H1 (cell line): ENCODE measurements at regions not wholly inside any gene's neighbourhood (a gene's known extent, or its start where the extent isn't known, plus 50 kb on each side); places are given as distances from the start of the nearest gene placed in this dataset.
"Not testable (repeated sequence)": the region's sequence is repeated elsewhere in the genome, so short reads cannot be mapped to it uniquely, and the experiment has no call there.

ENCODE experiments used
- CTCF ChIA-PET: fragments of 300-600 bp; sonication (Branson Sonifier 250); formaldehyde crosslinking; loops from one replicate; lab custom pipeline; 2021; ENCODE audit not compliant: partially characterized antibody; lab: Charles Lee
- POLR2A ChIA-PET: fragments of 300-600 bp; sonication (Branson Sonifier 250); formaldehyde crosslinking; loops from one replicate; lab custom pipeline; 2021; ENCODE audit warnings: inconsistent platforms; ENCODE audit not compliant: partially characterized antibody; lab: Charles Lee
- DNase-seq, 2 experiments: peaks; one replicate each; pipeline versions ENCODE4 v3.0.0 to v3.0.0-alpha.2; 2010 to 2022; ENCODE audit warnings: low spot score in 2 of 2, low read depth in 1 of 2, mixed read lengths in 1 of 2
- FAIRE-seq: peaks from 2 replicates; lab custom pipeline; 2011; peaks lifted over from hg19 to GRCh38; lab: Jason Lieb, UNC
- H2AFZ ChIP-seq: 2 replicates; pipeline ENCODE4 v1.8.1; 2012; ENCODE audit warnings: low read length, inconsistent platforms
- H2AK5ac ChIP-seq: 2 replicates; pipeline ENCODE4 v1.6.1; 2013; ENCODE audit warnings: low read depth, low read length
- H2BK120ac ChIP-seq: replicated peaks from 2 replicates; pipeline ENCODE3; 2013; ENCODE audit warnings: low read depth, low read length, inconsistent platforms
- H2BK12ac ChIP-seq: 2 replicates; pipeline ENCODE4 v1.6.1; 2013; ENCODE audit warnings: low read depth, low read length
- H2BK15ac ChIP-seq: 2 replicates; pipeline ENCODE4 v1.6.1; 2013; ENCODE audit warnings: low read length
- H2BK20ac ChIP-seq: 2 replicates; pipeline ENCODE4 v1.6.1; 2013; ENCODE audit warnings: low read length
- H2BK5ac ChIP-seq: 2 replicates; pipeline ENCODE4 v1.6.1; 2013; ENCODE audit warnings: low read depth, low read length
- H3K14ac ChIP-seq: 2 replicates; pipeline ENCODE4 v1.6.1; 2013; ENCODE audit warnings: inconsistent platforms; ENCODE audit not compliant: insufficient read length
- H3K18ac ChIP-seq: 2 replicates; pipeline ENCODE4 v1.6.1; 2013; ENCODE audit warnings: low read length; ENCODE audit errors: extremely low read depth
- H3K23ac ChIP-seq: 2 replicates; pipeline ENCODE4 v1.6.1; 2013; ENCODE audit warnings: inconsistent platforms; ENCODE audit not compliant: insufficient read length
- H3K23me2 ChIP-seq: 2 replicates; pipeline ENCODE4 v1.6.1; 2013; ENCODE audit warnings: low read depth, low read length
- H3K27ac ChIP-seq: 2 replicates; pipeline ENCODE4 v1.6.1; 2011; ENCODE audit warnings: low read depth, low read length, inconsistent platforms
- H3K27me3 ChIP-seq, 4 experiments: replicated peaks in 1 of 4; 1 replicate in 1 of 4; 2 replicates in 3 of 4; pipeline versions ENCODE4 v1.6.1 to v1.8.1; 2011 to 2013; ENCODE audit warnings: low read length in 3 of 4, mild to moderate bottlenecking in 3 of 4, inconsistent platforms in 2 of 4, mixed read lengths in 2 of 4, moderate library complexity in 1 of 4; ENCODE audit not compliant: control insufficient read depth in 3 of 4, insufficient read depth in 3 of 4; ENCODE audit errors: extremely low read depth in 1 of 4
- H3K36me3 ChIP-seq, 4 experiments: 2 replicates each; pipeline versions ENCODE4 v1.6.1 to v1.8.1; 2011 to 2013; ENCODE audit warnings: mild to moderate bottlenecking in 4 of 4, low read length in 3 of 4, moderate library complexity in 2 of 4, control low read depth in 1 of 4, inconsistent platforms in 1 of 4; ENCODE audit not compliant: insufficient read depth in 4 of 4, control insufficient read depth in 2 of 4
- H3K4ac ChIP-seq: replicated peaks from 2 replicates; pipeline ENCODE3; 2013; ENCODE audit warnings: low read length, low read depth, mixed read lengths, inconsistent platforms; ENCODE audit not compliant: insufficient read length
- H3K4me1 ChIP-seq, 4 experiments: replicated peaks in 1 of 4; 1 replicate in 1 of 4; 2 replicates in 3 of 4; pipeline versions ENCODE4 v1.6.1 to v1.8.1; 2011 to 2013; ENCODE audit warnings: low read length in 3 of 4, inconsistent platforms in 2 of 4, mixed read lengths in 1 of 4; ENCODE audit not compliant: insufficient read depth in 4 of 4, control insufficient read depth in 3 of 4
- H3K4me2 ChIP-seq, 2 experiments: 2 replicates each; pipeline versions ENCODE4 v1.6.1 to v1.8.1; 2011 to 2013; ENCODE audit warnings: low read depth in 2 of 2, low read length in 2 of 2, control low read depth in 1 of 2, inconsistent platforms in 1 of 2, mild to moderate bottlenecking in 1 of 2; ENCODE audit not compliant: insufficient read depth in 1 of 2
- H3K4me3 ChIP-seq, 4 experiments: fragments of 200-600, 300-600 bp in 1 of 4; sonication (generic), shearing (Covaris generic), sonication (Bioruptor Twin) in 1 of 4; 2 replicates each; pipeline versions ENCODE4 v1.5.1 to v1.8.1; 2011 to 2016; ENCODE audit warnings: low read length in 4 of 4, low read depth in 3 of 4, control low read depth in 2 of 4, inconsistent platforms in 2 of 4, mild to moderate bottlenecking in 2 of 4, mixed read lengths in 1 of 4, moderate library complexity in 1 of 4; ENCODE audit not compliant: insufficient read depth in 2 of 4; ENCODE audit errors: extremely low read depth in 1 of 4
- H3K56ac ChIP-seq: replicated peaks from 2 replicates; pipeline ENCODE3; 2013; ENCODE audit warnings: low read depth, mild to moderate bottlenecking, mixed read lengths, low read length, inconsistent platforms; ENCODE audit not compliant: insufficient read length
- H3K79me1 ChIP-seq: 2 replicates; pipeline ENCODE4 v1.6.1; 2013; ENCODE audit warnings: low read depth, low read length, control low read depth
- H3K79me2 ChIP-seq, 2 experiments: 2 replicates each; pipeline versions ENCODE4 v1.6.1 to v1.8.1; 2012 to 2013; ENCODE audit warnings: low read length in 2 of 2, mild to moderate bottlenecking in 2 of 2, inconsistent platforms in 1 of 2; ENCODE audit not compliant: insufficient read depth in 2 of 2, control insufficient read depth in 1 of 2
- H3K9ac ChIP-seq, 4 experiments: replicated peaks in 1 of 4; 1 replicate in 1 of 4; 2 replicates in 3 of 4; pipeline versions ENCODE4 v1.6.1 to v1.8.1; 2011 to 2013; ENCODE audit warnings: low read depth in 3 of 4, low read length in 3 of 4, control low read depth in 2 of 4, mild to moderate bottlenecking in 2 of 4, moderate library complexity in 2 of 4, inconsistent platforms in 1 of 4; ENCODE audit errors: extremely low read depth in 1 of 4
- H3K9me3 ChIP-seq, 2 experiments: 2 replicates each; pipeline versions ENCODE4 v1.6.1 to v1.8.1; 2012 to 2013; ENCODE audit warnings: mild to moderate bottlenecking in 2 of 2, moderate library complexity in 2 of 2, control low read depth in 1 of 2, inconsistent platforms in 1 of 2, low read depth in 1 of 2, low read length in 1 of 2, mixed read lengths in 1 of 2; ENCODE audit not compliant: insufficient read depth in 2 of 2
- H4K20me1 ChIP-seq, 2 experiments: replicated peaks in 1 of 2; 2 replicates each; pipeline versions ENCODE3 to v1.8.1; 2011 to 2013; ENCODE audit warnings: inconsistent platforms in 2 of 2, low read length in 2 of 2, mild to moderate bottlenecking in 1 of 2; ENCODE audit not compliant: insufficient read depth in 2 of 2, control insufficient read depth in 1 of 2
- H4K5ac ChIP-seq: 2 replicates; pipeline ENCODE4 v1.6.1; 2013; ENCODE audit warnings: low read length, low read depth, mixed read lengths, inconsistent platforms; ENCODE audit not compliant: insufficient read length
- H4K8ac ChIP-seq: 2 replicates; pipeline ENCODE4 v1.8.0; 2013; ENCODE audit warnings: mild to moderate bottlenecking, moderate library complexity, low read length, inconsistent platforms; ENCODE audit not compliant: insufficient read depth; ENCODE audit errors: extremely low read depth
- H4K91ac ChIP-seq: replicated peaks from 2 replicates; pipeline ENCODE3; 2013; ENCODE audit warnings: low read length, mixed read lengths, inconsistent platforms; ENCODE audit not compliant: insufficient read length
- WGBS, 2 experiments: shearing (Covaris generic) in 1 of 2; methylation state at CpG; one replicate each; pipeline versions ENCODE4 v1.1.6 to v1.1.7; 2013 to 2015; ENCODE audit warnings: low lambda C conversion rate in 2 of 2, mixed read lengths in 2 of 2, inconsistent platforms in 1 of 2, low coverage in 1 of 2, missing lambda C conversion rate in 1 of 2; ENCODE audit not compliant: insufficient replicate concordance in 2 of 2, insufficient coverage in 1 of 2, insufficient read length in 1 of 2; ENCODE audit errors: extremely low coverage in 1 of 2, missing lambda C conversion rate in 1 of 2; 5-methylcytosine and 5-hydroxymethylcytosine counted together

DNA sequence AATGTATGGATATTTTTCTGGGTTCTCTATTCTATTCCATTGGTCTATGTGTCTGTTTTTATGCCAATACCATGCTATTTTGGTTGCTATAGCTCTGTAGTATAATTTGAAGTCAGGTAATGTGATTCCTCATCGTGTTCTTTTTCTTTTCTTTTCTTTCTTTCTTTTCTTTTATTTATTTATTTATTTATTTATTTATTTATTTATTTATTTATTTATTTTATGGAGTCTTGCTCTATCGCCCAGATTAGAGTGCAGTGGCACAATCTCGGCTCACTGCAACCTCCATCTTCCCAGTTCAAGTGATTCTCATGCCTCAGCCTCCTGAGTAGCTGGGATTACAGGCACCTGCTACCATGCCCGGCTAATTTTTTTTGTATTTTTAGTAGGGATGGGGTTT lies 315.2 kb downstream of the SV2B start:
- H4K91ac ChIP-seq, H3K23me2 ChIP-seq, H3K79me1 ChIP-seq, H3K27ac ChIP-seq, H3K4me2 ChIP-seq, H3K23ac ChIP-seq, H2BK15ac ChIP-seq, H2BK120ac ChIP-seq, H4K20me1 ChIP-seq, H3K14ac ChIP-seq, H4K5ac ChIP-seq, CTCF ChIA-PET, H3K4me3 ChIP-seq, H3K18ac ChIP-seq, H2AFZ ChIP-seq, H3K4ac ChIP-seq, DNase-seq, FAIRE-seq, H2AK5ac ChIP-seq, H2BK5ac ChIP-seq, H3K56ac ChIP-seq, H3K9ac ChIP-seq, H3K79me2 ChIP-seq, POLR2A ChIA-PET, H4K8ac ChIP-seq, H3K4me1 ChIP-seq, H3K36me3 ChIP-seq, H3K9me3 ChIP-seq, H3K27me3 ChIP-seq, H2BK12ac ChIP-seq, H2BK20ac ChIP-seq: not testable (repeated sequence)
- whole genome bisulfite sequencing, 2 experiments = 92% methylated on average over 4 of the region's 4 CpGs; no CpG with 5 or more reads in 1 of the 2 experiments
